AG10803 (cell line): ENCODE measurements at regions not wholly inside any gene's neighbourhood (a gene's known extent, or its start where the extent isn't known, plus 50 kb on each side); places are given as distances from the start of the nearest gene placed in this dataset.
A peak's percentile ranks its signal among the peaks of the same experiment; 100 is the strongest.

Experiments used
- DNase-seq: peaks from one replicate; pipeline ENCODE4 v3.0.0; 2010; ENCODE audit warnings: low read depth
- H3K4me3 ChIP-seq: 2 replicates; pipeline ENCODE4 v1.5.1; 2011; ENCODE audit warnings: mild to moderate bottlenecking, low read length, control low read depth
- CTCF ChIP-seq: conservative IDR thresholded peaks from 2 replicates; pipeline ENCODE4 v1.5.1; 2011; ENCODE audit warnings: mild to moderate bottlenecking, low read length, control low read depth, inconsistent platforms

GRCh38 chr7:17132726-17133125 is 165.7 kb upstream of the AHR start:
- TF ChIP-seq CTCF: no peak
- no peak overlapping the region for H3K4me3 ChIP-seq
- peak; percentile 29 for DNase-seq

- no peak for DNase-seq
- H3K4me3 ChIP-seq: no peak overlapping the region
- TF ChIP-seq CTCF: no peak
Observed at GRCh38 chr7:17133977-17134376, 164.5 kb upstream of the AHR start.

- DNase-seq: no peak
- no peak for TF ChIP-seq CTCF
- no peak overlapping the region for H3K4me3 ChIP-seq
Observed at GRCh38 chr7:17134786-17135185, 163.7 kb upstream of the AHR start.

DNA sequence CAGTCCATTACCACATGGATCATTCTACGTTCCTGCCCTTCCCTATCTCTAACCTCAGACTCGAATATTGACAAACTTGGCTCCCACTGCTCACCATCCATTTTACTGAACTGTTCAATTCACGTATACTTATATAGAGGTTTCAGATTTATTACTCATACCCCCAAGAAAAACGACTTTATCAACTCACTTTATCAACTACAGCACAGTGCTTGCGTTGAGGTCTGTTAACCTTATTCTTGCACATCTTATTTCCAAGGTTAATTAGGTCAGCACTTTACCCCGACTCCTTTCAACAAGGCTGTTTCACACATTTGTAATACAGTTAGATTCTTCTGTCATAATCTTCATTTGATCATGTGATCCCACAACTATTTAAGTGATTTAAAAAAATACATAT is 162.3 kb upstream of the AHR start:
- no peak for DNase-seq
- no peak for TF ChIP-seq CTCF
- H3K4me3 ChIP-seq: no peak overlapping the region

DNA sequence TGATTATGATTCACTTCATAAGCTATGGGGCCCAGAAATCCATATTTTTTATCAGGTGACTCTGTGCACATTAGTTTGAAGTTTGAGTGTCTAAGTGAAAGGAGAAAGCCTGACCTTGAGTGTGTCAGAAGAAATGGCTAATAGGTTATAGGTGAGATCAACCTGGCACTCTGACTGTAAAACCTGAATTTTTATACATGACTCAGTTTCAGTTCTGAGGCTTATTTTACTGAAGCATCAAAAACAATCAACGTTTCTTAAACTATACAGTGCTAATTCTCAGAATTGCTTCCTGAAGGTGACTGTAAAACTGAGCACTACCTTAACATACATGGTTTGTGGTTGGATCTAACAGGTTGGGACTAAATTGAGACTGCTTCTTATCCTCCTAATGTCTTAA is 159.4 kb upstream of the AHR start:
- H3K4me3 ChIP-seq: no peak overlapping the region
- no peak for TF ChIP-seq CTCF
- DNase-seq: no peak

DNA sequence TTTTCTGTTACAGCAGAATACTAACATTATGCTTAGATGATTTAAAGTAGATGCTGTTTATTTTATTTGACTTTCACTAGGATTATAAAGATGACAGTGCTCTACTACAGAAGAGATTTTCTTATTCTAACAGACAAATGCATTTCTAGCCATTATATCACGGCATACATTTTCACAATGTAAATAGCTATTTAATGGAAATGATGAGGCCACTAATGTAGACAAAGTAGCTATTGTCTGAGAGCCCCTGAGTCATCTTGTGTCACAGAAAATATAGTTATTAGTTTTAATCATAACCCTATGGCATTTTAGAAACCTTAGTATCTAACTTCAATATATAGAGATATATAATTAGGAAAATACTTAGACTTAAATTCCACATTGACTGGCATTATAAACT is 158.0 kb upstream of the AHR start:
- no peak overlapping the region for H3K4me3 ChIP-seq
- no peak for TF ChIP-seq CTCF
- no peak for DNase-seq

DNA sequence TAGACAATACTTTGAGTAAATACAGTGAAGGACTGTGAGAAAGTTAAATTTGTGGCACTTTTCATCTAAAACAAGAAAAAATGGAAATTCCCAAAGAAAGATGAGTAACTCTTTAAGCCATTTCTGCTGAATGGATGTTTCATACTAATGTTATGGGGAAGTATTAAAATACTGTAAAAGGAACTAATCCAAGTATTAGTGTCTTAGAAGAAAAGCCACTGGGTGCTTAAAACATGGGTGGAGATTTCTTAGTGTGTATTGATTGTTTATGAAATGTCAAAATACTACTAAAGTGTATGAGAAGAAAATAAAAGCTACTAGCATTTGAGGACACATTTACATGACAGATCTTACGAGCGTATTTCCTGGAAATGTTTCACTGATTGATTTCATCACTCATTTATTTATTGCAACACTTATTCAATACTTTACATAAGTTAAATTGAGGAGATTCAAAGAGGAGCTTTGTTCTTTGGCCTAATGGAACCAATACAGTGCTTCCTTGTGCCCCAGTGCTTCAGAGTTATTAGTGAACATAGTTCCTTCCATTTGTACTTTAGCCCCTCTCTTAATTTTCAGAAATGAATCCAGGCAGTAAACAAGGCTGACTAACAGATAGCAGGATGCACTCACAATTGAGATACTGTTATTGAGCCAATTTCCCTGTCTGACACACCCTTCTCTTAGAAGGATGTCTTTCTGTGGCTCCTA is 155.5 kb upstream of the AHR start:
- DNase-seq: peak; percentile 25
- TF ChIP-seq CTCF: no peak
- peak overlapping the region; percentile 33 for H3K4me3 ChIP-seq
